ENCODE measurements at regions not wholly inside any gene's neighbourhood (a gene's known extent, or its start where the extent isn't known, plus 50 kb on each side); places are given as distances from the start of the nearest gene placed in this dataset.

GRCh38 chr20:56897318-56897957 is 268.3 kb downstream of the TFAP2C start:
- H3K36me3 Mint-ChIP-seq (ENCODE audit: insufficient read depth in 1 of 3, low read depth in 3 of 3), result peaks cover 0 to 12% (median 3%) of the 10 kb centered on the region in 3 experiments; a peak in 4 of 7 replicates
- Histone ChIP-seq H3K4me2 (ENCODE audit: insufficient read depth, insufficient read length, low read length) (no peak overlapping the region), H2BK12ac (ENCODE audit: insufficient read length, low read depth, low read length) (no peak overlapping the region), H3K79me2 (ENCODE audit: insufficient read depth, low read length) (no peaks in the 10 kb centered on the region), H3K79me1 (ENCODE audit: insufficient read depth, low read depth, low read length, poor library complexity, severe bottlenecking) (no peaks in the 10 kb centered on the region), H2BK120ac (ENCODE audit: low read depth, low read length, poor library complexity, severe bottlenecking) (no peak overlapping the region), H3K56ac (ENCODE audit: insufficient read length, low read depth, low read length) (no peak overlapping the region), H3K4me1 (ENCODE audit: insufficient read depth, low read length) (peaks cover 8% of the 10 kb centered on the region; the same call in 1 of the 2 replicates), H3T11ph (ENCODE audit: low read length) (no peak overlapping the region), H3K9me3 (ENCODE audit: control insufficient read depth, low read depth, low read length) (no peaks in the 10 kb centered on the region), H3K27ac (ENCODE audit: insufficient read length, low read depth, low read length) (no peak overlapping the region), H3K18ac (ENCODE audit: insufficient read length, low read depth, low read length) (no peak overlapping the region), H2BK20ac (ENCODE audit: low read depth, low read length, poor library complexity, severe bottlenecking) (no peak overlapping the region), H2AK5ac (ENCODE audit: insufficient read length, low read length) (no peak overlapping the region), H4K5ac (ENCODE audit: insufficient read length, low read depth, low read length) (no peak overlapping the region), H3K23me2 (ENCODE audit: insufficient read length, low read depth, low read length, poor library complexity, severe bottlenecking) (no peaks in the 10 kb centered on the region), H4K91ac (ENCODE audit: insufficient read length, low read depth, low read length) (no peak overlapping the region), H2AFZ (ENCODE audit: low read length) (no peak overlapping the region), H3K27me3 (ENCODE audit: insufficient read depth, low read length) (no peaks in the 10 kb centered on the region), H3K9ac (ENCODE audit: extremely low read depth, insufficient read length, low read length) (no peak overlapping the region), H4K8ac (replicated peaks; ENCODE audit: insufficient read length, low read depth, low read length) (no peak overlapping the region), H3K23ac (ENCODE audit: insufficient read length, low read depth, low read length) (no peak overlapping the region), H2BK5ac (ENCODE audit: insufficient read length, low read length) (no peak overlapping the region), H3K4ac (ENCODE audit: low read depth, low read length) (no peak overlapping the region), H3K14ac (ENCODE audit: insufficient read depth, low read length) (no peak overlapping the region), H2BK15ac (ENCODE audit: low read depth, low read length) (no peak overlapping the region), H4K20me1 (ENCODE audit: control insufficient read depth, insufficient read depth, insufficient read length) (no peaks in the 10 kb centered on the region)
- H3K27me3 Mint-ChIP-seq (ENCODE audit: low read depth), result peaks cover 16% of the 10 kb centered on the region
- DNase-seq, result peak; percentile 58
- no peak for TF ChIP-seq CTCF (conservative IDR thresholded peaks at IDR 0.05)
- no CpG with 5 or more reads among the region's 7 CpGs for WGBS (ENCODE audit: extremely low coverage, insufficient read length, low lambda C conversion rate)
- H3K9me3 Mint-ChIP-seq, result peaks cover 4 to 12% of the 10 kb centered on the region in 2 experiments; a peak in 4 of 5 replicates
- H3K4me3 Mint-ChIP-seq, result no peak overlapping the region
- peaks cover 20 to 46% of the 10 kb centered on the region in 2 experiments for H3K4me1 Mint-ChIP-seq
- H3K27ac Mint-ChIP-seq, result no peak overlapping the region; a peak in 1 of 7 replicates
